ENCODE measurements at regions not wholly inside any gene's neighbourhood (a gene's known extent, or its start where the extent isn't known, plus 50 kb on each side); places are given as distances from the start of the nearest gene placed in this dataset.
A peak's percentile ranks its signal among the peaks of the same experiment; 100 is the strongest.

DNA sequence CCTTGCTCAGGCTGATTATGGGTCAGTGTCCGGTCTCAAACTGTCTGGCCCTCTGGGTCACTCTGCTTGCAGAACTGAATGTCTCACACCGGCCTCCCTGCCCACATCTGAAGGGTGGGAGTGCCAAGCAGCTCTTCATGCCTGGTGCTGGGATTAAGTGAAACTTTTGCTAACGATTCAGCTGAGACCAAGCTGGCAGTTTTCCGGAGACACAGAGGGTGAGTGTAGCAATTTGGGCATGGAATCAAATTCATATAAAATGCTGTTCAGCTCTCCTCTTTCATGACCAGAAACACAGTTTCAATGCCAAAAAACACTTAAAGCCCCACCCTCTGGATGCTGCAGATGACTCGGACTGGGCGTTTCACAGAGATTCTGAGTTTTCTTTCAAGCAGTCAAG, 207.5 kb downstream of the NXNL2 start:
- DNase-seq (ENCODE audit: low read depth in 1 of 2, low spot score in 1 of 2): no peak
- CTCF ChIA-PET: interaction anchor here (0.9 to 1.3 kb wide), 3 partner anchors 9 to 259 kb away, joined by 3 read pairs; no protein-coding TSS in a partner anchor
- WGBS (ENCODE audit: missing lambda C conversion rate): 77% methylated on average over 6 of the region's 6 CpGs

DNA sequence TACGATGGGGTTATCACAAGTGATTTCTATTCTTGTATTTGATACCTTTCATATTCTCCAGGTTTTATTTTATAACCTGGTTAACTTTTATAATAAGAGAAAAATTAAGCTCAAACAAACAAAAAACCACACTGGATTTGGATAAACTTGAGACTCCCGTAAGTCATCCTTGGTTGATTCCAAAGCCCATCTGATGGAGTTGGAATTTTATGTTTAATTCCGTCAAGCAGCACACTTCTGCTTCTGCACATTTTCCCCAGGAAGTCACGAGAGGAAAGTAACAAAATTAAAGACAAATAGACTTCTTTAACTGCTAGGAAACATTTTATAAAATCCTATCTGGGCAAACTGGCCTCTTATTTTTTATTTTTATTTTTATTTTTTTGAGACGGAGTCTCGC, 207.9 kb downstream of the NXNL2 start:
- no peaks in the 10 kb centered on the region for H3K9me3 ChIP-seq
- H3K4me3 ChIP-seq: no peak overlapping the region
- no peak for DNase-seq (ENCODE audit: low read depth in 1 of 2, low spot score in 1 of 2)
- no peak for TF ChIP-seq BHLHE40 (IDR thresholded peaks at IDR 0.05; ENCODE audit: low read depth, low read length)
- TF ChIP-seq SREBF2 (IDR thresholded peaks at IDR 0.05): no peak
- no peak for TF ChIP-seq ESRRA (IDR thresholded peaks at IDR 0.05; ENCODE audit: borderline replicate concordance, low read length)
- TF ChIP-seq CBX2 (IDR thresholded peaks at IDR 0.05; ENCODE audit: borderline replicate concordance, low read depth): no peak
- no peak for TF ChIP-seq POLR2A (IDR thresholded peaks at IDR 0.05; ENCODE audit: low read length)
- POLR2A ChIA-PET: no interaction called here
- ATAC-seq: no peak
- CTCF ChIA-PET: interaction anchor here (0.9 to 1.3 kb wide), 3 partner anchors 9 to 259 kb away, joined by 3 read pairs; no protein-coding TSS in a partner anchor
- H3K4me2 ChIP-seq: no peak overlapping the region
- H3K4me1 ChIP-seq: peaks cover 27% of the 10 kb centered on the region
- FAIRE-seq: no peak
- no peak overlapping the region; a peak in 1 of 6 replicates for H3K27ac ChIP-seq
- WGBS (ENCODE audit: missing lambda C conversion rate): 89% methylated on average over 6 of the region's 6 CpGs

More for the DNA sequence above, 207.5 kb downstream of the NXNL2 start:
- Histone ChIP-seq H3K9me3 (no peaks in the 10 kb centered on the region), H3K27ac (peak overlapping the region; percentile 5 to 42; a peak in 2 of 6 replicates), H3K4me2 (no peak overlapping the region), H3K4me1 (peaks cover 23% of the 10 kb centered on the region), H3K4me3 (no peak overlapping the region)
- TF ChIP-seq FOXS1 (CRISPR knock-in tag; IDR thresholded peaks at IDR 0.05) (no peak), NFE2L2 (conservative IDR thresholded peaks at IDR 0.05; ENCODE audit: low read length) (no peak), CBX8 (IDR thresholded peaks at IDR 0.05) (no peak), ZFP36 (IDR thresholded peaks at IDR 0.05; ENCODE audit: borderline replicate concordance, partially characterized antibody) (no peak), GATA3 (IDR thresholded peaks at IDR 0.05; ENCODE audit: borderline replicate concordance) (no peak), HDAC2 (IDR thresholded peaks at IDR 0.05) (no peak), RCOR1 (IDR thresholded peaks at IDR 0.05; ENCODE audit: low read depth, low read length) (no peak), TP53 (CRISPR knock-in tag; IDR thresholded peaks at IDR 0.05) (no peak)
- ATAC-seq (no peak), FAIRE-seq (no peak)
- POLR2A ChIA-PET: no interaction called here

DNA sequence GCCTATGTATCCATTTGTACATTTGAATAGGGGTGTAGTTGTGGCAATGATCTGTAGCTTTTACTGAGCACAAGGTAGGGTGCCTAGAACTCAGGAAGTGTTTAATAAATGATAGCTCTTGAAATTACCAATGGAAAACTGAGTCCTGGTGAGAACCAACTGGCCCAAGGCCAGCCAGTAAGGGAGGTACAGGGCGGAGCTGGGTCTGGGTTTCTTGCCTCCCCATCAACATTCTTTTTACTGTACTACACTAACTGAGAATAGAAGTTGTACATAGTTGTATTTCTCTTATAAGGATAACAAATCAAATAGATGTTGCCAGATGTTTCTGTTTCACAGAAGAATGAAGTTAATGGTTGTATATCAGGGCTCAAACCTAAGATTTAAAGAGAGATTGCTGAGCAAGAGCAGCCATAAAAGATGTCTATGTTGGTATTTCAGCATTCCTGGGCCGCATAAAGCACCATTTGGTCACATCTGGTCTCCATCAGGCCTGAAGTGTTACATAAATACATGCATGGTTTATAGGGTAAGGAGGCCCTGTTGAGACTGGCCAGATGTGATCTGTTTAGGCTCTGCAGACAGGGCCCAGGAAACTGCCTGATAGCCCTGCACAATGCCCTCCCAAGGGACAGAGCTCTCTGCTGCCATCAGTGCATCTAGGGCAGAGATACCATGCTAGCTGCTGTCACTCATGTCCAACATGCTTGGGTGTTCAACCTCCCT, 210.5 kb downstream of the NXNL2 start:
- ChIA-PET POLR2A (no interaction called here), CTCF (interaction anchor here (0.5 to 1.1 kb wide), 3 partner anchors 9 to 871 kb away, joined by 3 to 4 read pairs (median 3); no protein-coding TSS in a partner anchor)
- H3K27ac ChIP-seq: 0 out of 6 replicates have a peak overlapping the region, but pooled peaks of 1 of the 2 experiments have one; percentile 8
- H3K4me1 ChIP-seq: peaks cover 36% of the 10 kb centered on the region
- H3K4me2 ChIP-seq: no peak overlapping the region
- ATAC-seq (no peak), FAIRE-seq (no peak), DNase-seq (ENCODE audit: low read depth in 1 of 2, low spot score in 1 of 2) (no peak)
- WGBS (ENCODE audit: missing lambda C conversion rate): 77% methylated on average over 2 of the region's 2 CpGs
- TF ChIP-seq HOXB5 (CRISPR knock-in tag; IDR thresholded peaks at IDR 0.05): no peak
- no peak for TF ChIP-seq RCOR1 (IDR thresholded peaks at IDR 0.05; ENCODE audit: low read depth, low read length)
- TF ChIP-seq ZC3H11A (IDR thresholded peaks at IDR 0.05): no peak
- TF ChIP-seq ZSCAN20 (CRISPR knock-in tag; IDR thresholded peaks at IDR 0.05): no peak
- TF ChIP-seq HOXA7 (CRISPR knock-in tag; IDR thresholded peaks at IDR 0.05): no peak
- TF ChIP-seq NR3C1 (IDR thresholded peaks at IDR 0.05): no peak
- no peak for TF ChIP-seq EP300 (IDR thresholded peaks at IDR 0.05)
- no peak overlapping the region for H3K4me3 ChIP-seq
- no peaks in the 10 kb centered on the region for H3K9me3 ChIP-seq

DNA sequence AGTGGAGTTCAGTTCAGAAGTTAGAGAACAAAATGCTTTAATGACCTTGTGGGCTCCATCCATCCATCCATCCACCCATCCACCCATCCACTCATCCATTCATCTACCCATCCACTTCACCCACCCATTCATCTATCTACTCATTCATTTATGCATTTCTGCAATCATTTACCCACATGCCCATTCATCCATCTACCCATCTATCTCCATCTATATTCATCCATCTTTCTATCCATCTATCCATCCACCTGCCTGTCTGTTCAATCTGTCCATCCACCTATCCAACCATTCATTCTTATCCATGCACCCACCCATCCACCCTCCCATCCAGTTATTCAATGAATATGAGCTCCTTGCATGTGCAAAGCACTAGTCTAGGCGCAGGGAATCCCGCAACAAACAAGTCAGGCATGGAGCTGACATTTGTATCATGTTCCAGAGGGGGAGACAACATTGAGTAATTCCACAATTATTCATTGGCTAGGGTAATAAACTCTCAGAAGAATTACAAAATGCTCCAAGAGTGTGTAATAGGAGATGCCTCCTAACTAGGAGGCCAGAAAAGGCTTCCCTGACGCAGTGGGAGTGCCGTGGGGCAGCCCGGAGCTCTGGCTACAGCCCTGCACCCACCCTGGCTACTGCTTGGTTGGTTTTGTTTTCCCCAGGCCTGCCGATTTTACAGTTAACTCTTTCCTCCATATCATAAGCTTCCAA, 211.2 kb downstream of the NXNL2 start:
- peaks cover 36% of the 10 kb centered on the region for H3K4me1 ChIP-seq
- 72% methylated on average over 6 of the region's 6 CpGs for WGBS (ENCODE audit: missing lambda C conversion rate)
- POLR2A ChIA-PET: no interaction called here
- peak overlapping the region; percentile 52 to 74; a peak in 5 of 6 replicates for H3K27ac ChIP-seq
- no peak overlapping the region for H3K4me3 ChIP-seq
- H3K9me3 ChIP-seq: no peaks in the 10 kb centered on the region
- CTCF ChIA-PET: interaction anchor here (0.5 to 1.1 kb wide), 4 partner anchors 9 to 872 kb away, joined by 3 to 4 read pairs (median 3); no protein-coding TSS in a partner anchor
- FAIRE-seq (no peak), DNase-seq (ENCODE audit: low read depth in 1 of 2, low spot score in 1 of 2) (no peak), ATAC-seq (peak in 1 of 2 experiments; percentile 58; a peak in 1 of 6 replicates)
- H3K4me2 ChIP-seq: 0 out of 3 replicates have a peak overlapping the region, but pooled peaks have one; percentile 26
- TF ChIP-seq, protein P1, sequence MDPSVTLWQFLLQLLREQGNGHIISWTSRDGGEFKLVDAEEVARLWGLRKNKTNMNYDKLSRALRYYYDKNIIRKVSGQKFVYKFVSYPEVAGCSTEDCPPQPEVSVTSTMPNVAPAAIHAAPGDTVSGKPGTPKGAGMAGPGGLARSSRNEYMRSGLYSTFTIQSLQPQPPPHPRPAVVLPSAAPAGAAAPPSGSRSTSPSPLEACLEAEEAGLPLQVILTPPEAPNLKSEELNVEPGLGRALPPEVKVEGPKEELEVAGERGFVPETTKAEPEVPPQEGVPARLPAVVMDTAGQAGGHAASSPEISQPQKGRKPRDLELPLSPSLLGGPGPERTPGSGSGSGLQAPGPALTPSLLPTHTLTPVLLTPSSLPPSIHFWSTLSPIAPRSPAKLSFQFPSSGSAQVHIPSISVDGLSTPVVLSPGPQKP (IDR thresholded peaks at IDR 0.05; ENCODE audit: low read depth, low read length): no peak
- no peak for TF ChIP-seq CEBPB (IDR thresholded peaks at IDR 0.05)
- TF ChIP-seq MYC (IDR thresholded peaks at IDR 0.05; ENCODE audit: borderline replicate concordance, low read length): no peak
- TF ChIP-seq SREBF2 (IDR thresholded peaks at IDR 0.05): no peak
- TF ChIP-seq, protein P2, sequence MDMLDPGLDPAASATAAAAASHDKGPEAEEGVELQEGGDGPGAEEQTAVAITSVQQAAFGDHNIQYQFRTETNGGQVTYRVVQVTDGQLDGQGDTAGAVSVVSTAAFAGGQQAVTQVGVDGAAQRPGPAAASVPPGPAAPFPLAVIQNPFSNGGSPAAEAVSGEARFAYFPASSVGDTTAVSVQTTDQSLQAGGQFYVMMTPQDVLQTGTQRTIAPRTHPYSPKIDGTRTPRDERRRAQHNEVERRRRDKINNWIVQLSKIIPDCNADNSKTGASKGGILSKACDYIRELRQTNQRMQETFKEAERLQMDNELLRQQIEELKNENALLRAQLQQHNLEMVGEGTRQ (IDR thresholded peaks at IDR 0.05): no peak
- TF ChIP-seq MAFK (IDR thresholded peaks at IDR 0.05; ENCODE audit: partially characterized antibody): no peak
- no peak for TF ChIP-seq HEYL (CRISPR knock-in tag; IDR thresholded peaks at IDR 0.05)
- TF ChIP-seq, protein P3, sequence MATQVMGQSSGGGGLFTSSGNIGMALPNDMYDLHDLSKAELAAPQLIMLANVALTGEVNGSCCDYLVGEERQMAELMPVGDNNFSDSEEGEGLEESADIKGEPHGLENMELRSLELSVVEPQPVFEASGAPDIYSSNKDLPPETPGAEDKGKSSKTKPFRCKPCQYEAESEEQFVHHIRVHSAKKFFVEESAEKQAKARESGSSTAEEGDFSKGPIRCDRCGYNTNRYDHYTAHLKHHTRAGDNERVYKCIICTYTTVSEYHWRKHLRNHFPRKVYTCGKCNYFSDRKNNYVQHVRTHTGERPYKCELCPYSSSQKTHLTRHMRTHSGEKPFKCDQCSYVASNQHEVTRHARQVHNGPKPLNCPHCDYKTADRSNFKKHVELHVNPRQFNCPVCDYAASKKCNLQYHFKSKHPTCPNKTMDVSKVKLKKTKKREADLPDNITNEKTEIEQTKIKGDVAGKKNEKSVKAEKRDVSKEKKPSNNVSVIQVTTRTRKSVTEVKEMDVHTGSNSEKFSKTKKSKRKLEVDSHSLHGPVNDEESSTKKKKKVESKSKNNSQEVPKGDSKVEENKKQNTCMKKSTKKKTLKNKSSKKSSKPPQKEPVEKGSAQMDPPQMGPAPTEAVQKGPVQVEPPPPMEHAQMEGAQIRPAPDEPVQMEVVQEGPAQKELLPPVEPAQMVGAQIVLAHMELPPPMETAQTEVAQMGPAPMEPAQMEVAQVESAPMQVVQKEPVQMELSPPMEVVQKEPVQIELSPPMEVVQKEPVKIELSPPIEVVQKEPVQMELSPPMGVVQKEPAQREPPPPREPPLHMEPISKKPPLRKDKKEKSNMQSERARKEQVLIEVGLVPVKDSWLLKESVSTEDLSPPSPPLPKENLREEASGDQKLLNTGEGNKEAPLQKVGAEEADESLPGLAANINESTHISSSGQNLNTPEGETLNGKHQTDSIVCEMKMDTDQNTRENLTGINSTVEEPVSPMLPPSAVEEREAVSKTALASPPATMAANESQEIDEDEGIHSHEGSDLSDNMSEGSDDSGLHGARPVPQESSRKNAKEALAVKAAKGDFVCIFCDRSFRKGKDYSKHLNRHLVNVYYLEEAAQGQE (IDR thresholded peaks at IDR 0.05): no peak
